ENCODE measurements at regions not wholly inside any gene's neighbourhood (a gene's known extent, or its start where the extent isn't known, plus 50 kb on each side); places are given as distances from the start of the nearest gene placed in this dataset.

DNA sequence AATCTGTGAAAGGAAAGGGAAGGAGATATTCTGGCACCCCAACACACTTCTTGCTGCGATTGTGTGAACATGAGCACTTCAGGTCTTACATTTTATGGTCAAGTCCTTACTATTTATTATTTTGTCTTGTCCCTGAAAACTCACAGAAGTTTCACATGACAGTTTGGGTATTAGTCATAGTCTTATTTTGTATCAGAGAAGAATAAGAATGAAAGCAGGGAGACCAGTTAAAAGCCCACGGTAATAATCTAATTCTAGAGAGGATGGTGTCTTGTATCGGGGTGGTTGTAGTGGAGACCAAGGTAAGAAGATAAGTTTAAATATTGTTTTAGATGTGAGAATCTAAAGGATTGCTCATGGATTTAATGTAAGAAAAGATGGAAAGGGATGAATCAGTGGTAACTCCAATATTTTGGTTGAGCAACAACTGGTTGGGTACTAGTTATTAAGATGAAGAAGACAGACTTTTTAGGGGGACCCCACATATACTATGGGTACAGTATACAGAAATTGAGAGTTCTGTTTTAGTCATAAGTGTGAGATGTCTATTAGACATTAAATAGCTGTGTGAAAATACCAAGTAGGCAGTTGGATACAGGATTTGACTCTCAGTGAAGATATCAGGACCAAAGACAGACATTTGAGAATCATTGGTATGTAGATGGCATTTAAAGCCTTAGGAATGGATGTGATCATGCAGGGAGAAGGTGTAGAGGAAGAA, 227.6 kb downstream of the MFSD1 start:
- TF ChIP-seq, protein P1, sequence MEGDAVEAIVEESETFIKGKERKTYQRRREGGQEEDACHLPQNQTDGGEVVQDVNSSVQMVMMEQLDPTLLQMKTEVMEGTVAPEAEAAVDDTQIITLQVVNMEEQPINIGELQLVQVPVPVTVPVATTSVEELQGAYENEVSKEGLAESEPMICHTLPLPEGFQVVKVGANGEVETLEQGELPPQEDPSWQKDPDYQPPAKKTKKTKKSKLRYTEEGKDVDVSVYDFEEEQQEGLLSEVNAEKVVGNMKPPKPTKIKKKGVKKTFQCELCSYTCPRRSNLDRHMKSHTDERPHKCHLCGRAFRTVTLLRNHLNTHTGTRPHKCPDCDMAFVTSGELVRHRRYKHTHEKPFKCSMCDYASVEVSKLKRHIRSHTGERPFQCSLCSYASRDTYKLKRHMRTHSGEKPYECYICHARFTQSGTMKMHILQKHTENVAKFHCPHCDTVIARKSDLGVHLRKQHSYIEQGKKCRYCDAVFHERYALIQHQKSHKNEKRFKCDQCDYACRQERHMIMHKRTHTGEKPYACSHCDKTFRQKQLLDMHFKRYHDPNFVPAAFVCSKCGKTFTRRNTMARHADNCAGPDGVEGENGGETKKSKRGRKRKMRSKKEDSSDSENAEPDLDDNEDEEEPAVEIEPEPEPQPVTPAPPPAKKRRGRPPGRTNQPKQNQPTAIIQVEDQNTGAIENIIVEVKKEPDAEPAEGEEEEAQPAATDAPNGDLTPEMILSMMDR (optimal IDR thresholded peaks at IDR 0.05 in 1 of 3, IDR thresholded peaks at IDR 0.05 in 1 of 3, conservative IDR thresholded peaks at IDR 0.05 in 1 of 3; ENCODE audit: extremely low read depth in 1 of 3, insufficient read depth in 2 of 3, low read length in 3 of 3): no peak
- no peak for TF ChIP-seq EZH2 (IDR thresholded peaks at IDR 0.05; ENCODE audit: low read length)
